MCF 10A (cell line): ENCODE measurements at regions not wholly inside any gene's neighbourhood (a gene's known extent, or its start where the extent isn't known, plus 50 kb on each side); places are given as distances from the start of the nearest gene placed in this dataset.

Experiments
- BruUV-seq: library from RNA; stranded (reverse); fragments of 400-500 nt; replicated peaks from 2 replicates; lab custom pipeline; 2021; lab: Mats Ljungman, UMichigan
- CTCF ChIA-PET: fragments of 300-600 bp; sonication (Branson Sonifier 250); formaldehyde crosslinking; extraction: SDS; loops from one replicate; lab custom pipeline; 2021; ENCODE audit warnings: antibody characterized with exemption, inconsistent platforms; lab: Yijun Ruan, JAX
- POLR2A ChIA-PET: fragments of 300-600, 350-650 bp; sonication (Branson Sonifier 250); formaldehyde crosslinking; extraction: SDS; loops from one replicate; lab custom pipeline; 2020; ENCODE audit warnings: antibody characterized with exemption, inconsistent platforms; lab: Yijun Ruan, JAX
- DNase-seq: peaks from one replicate; pipeline ENCODE4 v3.0.0-alpha.2; 2018; ENCODE audit not compliant: unreplicated experiment
- H3K27ac Mint-ChIP-seq: one replicate; pipeline ENCODE4 v1.8.0; 2022; ENCODE audit warnings: mild to moderate bottlenecking, low read depth, mixed read lengths; ENCODE audit not compliant: unreplicated experiment
- H3K27me3 Mint-ChIP-seq: one replicate; pipeline ENCODE4 v1.8.0; 2022; ENCODE audit warnings: mixed read lengths; ENCODE audit not compliant: insufficient read depth, unreplicated experiment
- H3K36me3 Mint-ChIP-seq: one replicate; pipeline ENCODE4 v1.8.0; 2022; ENCODE audit warnings: mild to moderate bottlenecking, moderate library complexity, mixed read lengths; ENCODE audit not compliant: insufficient read depth, unreplicated experiment
- H3K4me1 Mint-ChIP-seq: one replicate; pipeline ENCODE4 v1.8.0; 2022; ENCODE audit warnings: mixed read lengths; ENCODE audit not compliant: insufficient read depth, unreplicated experiment
- H3K4me3 Mint-ChIP-seq: one replicate; pipeline ENCODE4 v1.8.0; 2022; ENCODE audit warnings: mild to moderate bottlenecking, moderate library complexity, mixed read lengths; ENCODE audit not compliant: unreplicated experiment
- H3K9me3 Mint-ChIP-seq: one replicate; pipeline ENCODE4 v1.8.0; 2022; ENCODE audit warnings: mixed read lengths; ENCODE audit not compliant: unreplicated experiment
- CTCF ChIP-seq: fragments of 200-600 bp; IDR thresholded peaks from one replicate; pipeline ENCODE4 v1.8.0; 2022; ENCODE audit warnings: antibody characterized with exemption, mild to moderate bottlenecking; ENCODE audit not compliant: unreplicated experiment
- intact Hi-C: fragments of 100-400 bp; cut with micrococcal nuclease; formaldehyde crosslinking; loops from 2 replicates; pipeline ENCODE4 v1.14.1; 2022

- BruUV-seq: no TSS peak
- H3K4me1 Mint-ChIP-seq: no peaks in the 10 kb centered on the region
- intact Hi-C loops: no loop called here
- H3K36me3 Mint-ChIP-seq: no peaks in the 10 kb centered on the region
- TF ChIP-seq CTCF: no peak
- ChIA-PET CTCF (no interaction called here), POLR2A (no interaction called here)
- no peak overlapping the region for H3K27ac Mint-ChIP-seq
- peaks cover 9% of the 10 kb centered on the region for H3K9me3 Mint-ChIP-seq
- peaks cover 15% of the 10 kb centered on the region for H3K27me3 Mint-ChIP-seq
- no peak for DNase-seq
- H3K4me3 Mint-ChIP-seq: no peak overlapping the region
Measured at GRCh38 chr2:118650327-118650726, 197.1 kb downstream of the EN1 start.

- Mint-ChIP-seq H3K27me3 (peaks cover 15% of the 10 kb centered on the region), H3K4me1 (peaks cover 12% of the 10 kb centered on the region), H3K36me3 (no peaks in the 10 kb centered on the region), H3K4me3 (no peak overlapping the region), H3K9me3 (peaks cover 5% of the 10 kb centered on the region), H3K27ac (no peak overlapping the region)
- ChIA-PET CTCF (interaction anchor here (0.7 kb wide), 1 partner anchor 483 kb away, joined by 4 read pairs; no protein-coding TSS in a partner anchor), POLR2A (interaction anchor here (0.7 kb wide), 1 partner anchor 18 kb away, joined by 3 read pairs; no protein-coding TSS in a partner anchor)
- intact Hi-C loops: no loop called here
- TF ChIP-seq CTCF: no peak
- BruUV-seq: no TSS peak
- DNase-seq: no peak
Measured at GRCh38 chr2:118645876-118646275, 201.6 kb downstream of the EN1 start.

GRCh38 chr2:118644190-118644589 is 203.3 kb downstream of the EN1 start:
- Mint-ChIP-seq H3K9me3 (no peaks in the 10 kb centered on the region), H3K4me1 (peaks cover 12% of the 10 kb centered on the region), H3K4me3 (no peak overlapping the region), H3K27ac (no peak overlapping the region), H3K27me3 (no peaks in the 10 kb centered on the region), H3K36me3 (no peaks in the 10 kb centered on the region)
- DNase-seq: no peak
- no peak for TF ChIP-seq CTCF
- POLR2A ChIA-PET: no interaction called here
- BruUV-seq: no TSS peak
- intact Hi-C loops: no loop called here
- CTCF ChIA-PET: no interaction called here

- ChIA-PET POLR2A (no interaction called here), CTCF (no interaction called here)
- Mint-ChIP-seq H3K27me3 (no peaks in the 10 kb centered on the region), H3K36me3 (no peaks in the 10 kb centered on the region), H3K4me3 (no peak overlapping the region), H3K4me1 (peaks cover 12% of the 10 kb centered on the region), H3K27ac (no peak overlapping the region), H3K9me3 (no peaks in the 10 kb centered on the region)
- no peak for DNase-seq
- no TSS peak for BruUV-seq
- intact Hi-C loops: no loop called here
- no peak for TF ChIP-seq CTCF
Measured at GRCh38 chr2:118643294-118643693, 204.2 kb downstream of the EN1 start.
